Endothelial cell of umbilical vein (primary cell): ENCODE measurements at regions not wholly inside any gene's neighbourhood (a gene's known extent, or its start where the extent isn't known, plus 50 kb on each side); places are given as distances from the start of the nearest gene placed in this dataset.

Experiments
- BruUV-seq: library from RNA; stranded (reverse); fragments of 400-500 nt; replicated peaks from 2 replicates; lab custom pipeline; 2021; lab: Mats Ljungman, UMichigan
- CTCF ChIA-PET: fragments of 300-600, 350-600 bp; sonication (Branson Sonifier 250); formaldehyde crosslinking; loops from one replicate; lab custom pipeline; 2021; ENCODE audit warnings: antibody characterized with exemption, inconsistent platforms; lab: Charles Lee
- POLR2A ChIA-PET: fragments of 300-600, 350-600 bp; sonication (Branson Sonifier 250); formaldehyde crosslinking; loops from one replicate; lab custom pipeline; 2021; ENCODE audit warnings: antibody characterized with exemption, inconsistent platforms; lab: Charles Lee
- DNase-seq: peaks from one replicate; pipeline ENCODE4 v3.0.0-alpha.2; 2011; ENCODE audit warnings: low read depth, low spot score
- FAIRE-seq: peaks from 2 replicates; lab custom pipeline; 2011; peaks lifted over from hg19 to GRCh38; lab: Jason Lieb, UNC
- H2AFZ ChIP-seq: 2 replicates; pipeline ENCODE4 v1.6.0; 2012; ENCODE audit warnings: low read depth, low read length, control low read depth, inconsistent platforms
- H3K27ac ChIP-seq: 2 replicates; pipeline ENCODE4 v1.5.1; 2011; ENCODE audit warnings: low read depth, mild to moderate bottlenecking, control low read depth, low read length, moderate library complexity; ENCODE audit not compliant: insufficient read depth
- H3K27me3 ChIP-seq, 2 experiments: 2 replicates each; pipeline versions ENCODE4 v1.6.0 to v1.6.1; 2011; ENCODE audit warnings: low read length in 2 of 2, mixed read lengths in 1 of 2; ENCODE audit not compliant: control insufficient read depth in 2 of 2, insufficient read depth in 2 of 2
- H3K36me3 ChIP-seq, 2 experiments: 2 replicates in 1 of 2; 3 replicates in 1 of 2; pipeline ENCODE4 v1.5.1; 2011; ENCODE audit warnings: low read length in 2 of 2, mild to moderate bottlenecking in 1 of 2, moderate library complexity in 1 of 2; ENCODE audit not compliant: control insufficient read depth in 2 of 2, insufficient read depth in 2 of 2; ENCODE audit errors: extremely low read depth in 1 of 2
- H3K4me1 ChIP-seq: 3 replicates; pipeline ENCODE4 v1.5.1; 2011; ENCODE audit warnings: mild to moderate bottlenecking, low read length; ENCODE audit not compliant: control insufficient read depth, insufficient read depth; ENCODE audit errors: extremely low read depth
- H3K4me2 ChIP-seq: 2 replicates; pipeline ENCODE4 v1.6.1; 2011; ENCODE audit warnings: low read length, control low read depth, mixed read lengths; ENCODE audit not compliant: insufficient read depth
- H3K4me3 ChIP-seq, 3 experiments: fragments of 200-600 bp in 1 of 3; sonication (generic), shearing (Covaris generic) in 1 of 3; replicated peaks in 1 of 3; 2 replicates each; pipeline ENCODE4 v1.5.1; 2011 to 2016; ENCODE audit warnings: control low read depth in 3 of 3, low read length in 3 of 3, mild to moderate bottlenecking in 2 of 3, inconsistent platforms in 1 of 3, low read depth in 1 of 3, moderate library complexity in 1 of 3; ENCODE audit not compliant: insufficient read depth in 1 of 3
- H3K79me2 ChIP-seq: 2 replicates; pipeline ENCODE4 v1.6.0; 2012; ENCODE audit warnings: low read length, inconsistent platforms; ENCODE audit not compliant: control insufficient read depth, insufficient read depth
- H3K9ac ChIP-seq: replicated peaks from 2 replicates; pipeline ENCODE3; 2011; ENCODE audit warnings: low read length, control low read depth; ENCODE audit not compliant: insufficient read depth; ENCODE audit errors: extremely low read depth
- H3K9me1 ChIP-seq: replicated peaks from 3 replicates; pipeline ENCODE4 v1.6.0; 2011; ENCODE audit warnings: mild to moderate bottlenecking, low read length; ENCODE audit not compliant: control insufficient read depth, insufficient read depth; ENCODE audit errors: extremely low read depth
- H3K9me3 ChIP-seq: replicated peaks from 2 replicates; pipeline ENCODE4 v1.5.1; 2012; ENCODE audit warnings: low read length, inconsistent platforms; ENCODE audit not compliant: control insufficient read depth, insufficient read depth
- H4K20me1 ChIP-seq: replicated peaks from 2 replicates; pipeline ENCODE3; 2011; ENCODE audit warnings: mild to moderate bottlenecking, low read length; ENCODE audit not compliant: control insufficient read depth, insufficient read depth; ENCODE audit errors: extremely low read depth
- EZH2 ChIP-seq: IDR thresholded peaks from 2 replicates; pipeline ENCODE4 v1.6.1; 2012; ENCODE audit warnings: borderline replicate concordance, low read depth, mild to moderate bottlenecking, moderate library complexity, low read length, inconsistent platforms; ENCODE audit not compliant: severe bottlenecking
- FOS ChIP-seq: IDR thresholded peaks from 2 replicates; pipeline ENCODE4 v1.6.1; 2011; ENCODE audit warnings: mild to moderate bottlenecking, low read length, moderate library complexity, borderline replicate concordance; ENCODE audit not compliant: insufficient read depth
- GATA2 ChIP-seq: IDR thresholded peaks from 2 replicates; pipeline ENCODE4 v1.7.0; 2011; ENCODE audit warnings: low read depth, mild to moderate bottlenecking, moderate library complexity, mixed read lengths, low read length; ENCODE audit not compliant: insufficient read length, insufficient read depth
- JUN ChIP-seq: IDR thresholded peaks from 2 replicates; pipeline ENCODE4 v1.6.1; 2011; ENCODE audit warnings: borderline replicate concordance, low read depth; ENCODE audit not compliant: insufficient read length, insufficient read depth
- MAX ChIP-seq: IDR thresholded peaks from 2 replicates; pipeline ENCODE4 v1.6.1; 2011; ENCODE audit not compliant: insufficient read depth, insufficient read length
- MYC ChIP-seq: IDR thresholded peaks from one replicate; pipeline ENCODE4 v1.6.1; 2011; ENCODE audit warnings: mild to moderate bottlenecking, low read depth, low read length
- POLR2A ChIP-seq: IDR thresholded peaks from 2 replicates; pipeline ENCODE4 v1.6.1; 2012; ENCODE audit warnings: low read depth, mild to moderate bottlenecking, control low read depth, low read length
- POLR2AphosphoS5 ChIP-seq: IDR thresholded peaks from 2 replicates; pipeline ENCODE4 v1.6.1; 2012; ENCODE audit warnings: low read depth, mild to moderate bottlenecking, control low read depth, low read length, moderate library complexity; ENCODE audit not compliant: insufficient read depth
- dilution Hi-C: fragments of 300-500 bp; cut with MboI; formaldehyde crosslinking; loops from one replicate; pipeline ENCODE4 v1.15.0; 2019; ENCODE audit warnings: low sequenced_read_pairs; ENCODE audit not compliant: extremely low pct_ligation_motif_present
- intact Hi-C: fragments of 100-400 bp; cut with micrococcal nuclease; formaldehyde crosslinking; loops from one replicate; pipeline ENCODE4 v1.10.0; 2022
- TF ChIP-seq, protein P1 (sequence below), 2 donors: IDR thresholded peaks; 1 replicate in 1 of 2; 2 replicates in 1 of 2; pipeline ENCODE4 v1.5.1; 2011; ENCODE audit warnings: low read length in 2 of 2, mild to moderate bottlenecking in 2 of 2, moderate library complexity in 2 of 2, control low read depth in 1 of 2, inconsistent platforms in 1 of 2, low read depth in 1 of 2; ENCODE audit not compliant: insufficient read depth in 1 of 2; ENCODE audit errors: extremely low read depth in 1 of 2

DNA sequence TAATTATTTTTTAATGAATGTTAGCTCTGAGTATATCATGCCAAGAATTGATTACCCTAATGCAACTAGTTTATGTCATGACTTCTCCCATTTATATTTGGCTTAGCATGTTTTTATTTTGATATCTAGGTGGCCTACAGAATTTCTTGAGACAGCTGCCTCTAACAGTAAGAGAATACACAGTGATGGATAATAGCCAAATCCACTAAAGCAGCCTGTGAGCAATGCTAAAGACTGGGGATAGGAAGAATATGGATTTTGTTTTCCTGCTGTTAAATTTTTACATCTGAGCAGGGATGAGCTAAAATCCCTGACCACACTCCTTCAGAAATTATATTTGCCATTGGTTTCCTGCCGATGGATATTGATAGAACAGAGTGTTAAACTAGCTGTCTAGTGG, 149.3 kb upstream of the TGFBR2 start:
- TF ChIP-seq MYC: no peak
- TF ChIP-seq, protein P1, sequence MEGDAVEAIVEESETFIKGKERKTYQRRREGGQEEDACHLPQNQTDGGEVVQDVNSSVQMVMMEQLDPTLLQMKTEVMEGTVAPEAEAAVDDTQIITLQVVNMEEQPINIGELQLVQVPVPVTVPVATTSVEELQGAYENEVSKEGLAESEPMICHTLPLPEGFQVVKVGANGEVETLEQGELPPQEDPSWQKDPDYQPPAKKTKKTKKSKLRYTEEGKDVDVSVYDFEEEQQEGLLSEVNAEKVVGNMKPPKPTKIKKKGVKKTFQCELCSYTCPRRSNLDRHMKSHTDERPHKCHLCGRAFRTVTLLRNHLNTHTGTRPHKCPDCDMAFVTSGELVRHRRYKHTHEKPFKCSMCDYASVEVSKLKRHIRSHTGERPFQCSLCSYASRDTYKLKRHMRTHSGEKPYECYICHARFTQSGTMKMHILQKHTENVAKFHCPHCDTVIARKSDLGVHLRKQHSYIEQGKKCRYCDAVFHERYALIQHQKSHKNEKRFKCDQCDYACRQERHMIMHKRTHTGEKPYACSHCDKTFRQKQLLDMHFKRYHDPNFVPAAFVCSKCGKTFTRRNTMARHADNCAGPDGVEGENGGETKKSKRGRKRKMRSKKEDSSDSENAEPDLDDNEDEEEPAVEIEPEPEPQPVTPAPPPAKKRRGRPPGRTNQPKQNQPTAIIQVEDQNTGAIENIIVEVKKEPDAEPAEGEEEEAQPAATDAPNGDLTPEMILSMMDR (IDR thresholded peaks at IDR 0.05; ENCODE audit: extremely low read depth in 1 of 2, insufficient read depth in 1 of 2, low read depth in 1 of 2, low read length in 2 of 2): no peak
- TF ChIP-seq MAX: no peak
- TF ChIP-seq GATA2: no peak
- TF ChIP-seq EZH2: no peak
- TF ChIP-seq POLR2A: no peak
- no peak for TF ChIP-seq POLR2AphosphoS5
- TF ChIP-seq FOS: no peak
- no peak for TF ChIP-seq JUN
- Histone ChIP-seq H3K36me3 (no peaks in the 10 kb centered on the region), H3K4me1 (no peaks in the 10 kb centered on the region), H2AFZ (no peak overlapping the region), H3K79me2 (no peaks in the 10 kb centered on the region), H4K20me1 (no peaks in the 10 kb centered on the region), H3K9me1 (no peaks in the 10 kb centered on the region), H3K9me3 (no peaks in the 10 kb centered on the region), H3K4me3 (no peak overlapping the region), H3K9ac (no peak overlapping the region), H3K27ac (no peak overlapping the region), H3K27me3 (no peaks in the 10 kb centered on the region), H3K4me2 (no peak overlapping the region)
- ChIA-PET CTCF (interaction anchor here (0.7 to 1.6 kb wide), 5 partner anchors 9 to 258 kb away, joined by 3 to 5 read pairs (median 4); no protein-coding TSS in a partner anchor), POLR2A (no interaction called here)
- dilution Hi-C loops: no loop called here
- FAIRE-seq (no peak), DNase-seq (no peak)
- intact Hi-C loops: no loop called here
- BruUV-seq: no TSS peak
